PC-9 (cell line): ENCODE measurements at regions not wholly inside any gene's neighbourhood (a gene's known extent, or its start where the extent isn't known, plus 50 kb on each side); places are given as distances from the start of the nearest gene placed in this dataset.

ENCODE experiments used
- BruUV-seq: library from RNA; stranded (reverse); fragments of 400-500 nt; replicated peaks from 2 replicates; lab custom pipeline; 2021; lab: Mats Ljungman, UMichigan
- CTCF ChIA-PET: fragments of 300-600 bp; sonication (Branson Sonifier 250); formaldehyde crosslinking; loops from one replicate; lab custom pipeline; 2022; ENCODE audit warnings: antibody characterized with exemption; lab: Charles Lee
- POLR2A ChIA-PET: fragments of 300-600 bp; sonication (Branson Sonifier 250); formaldehyde crosslinking; loops from one replicate; lab custom pipeline; 2022; ENCODE audit warnings: antibody characterized with exemption; ENCODE audit not compliant: unreplicated experiment; lab: Charles Lee
- DNase-seq, 2 experiments: peaks; one replicate each; pipeline versions ENCODE4 v3.0.0 to v3.0.0-alpha.2; 2015 to 2022; ENCODE audit warnings: mixed read lengths in 1 of 2
- H2AFZ ChIP-seq: fragments of 200-600 bp; sonication (generic); 2 replicates; pipeline ENCODE4 v1.8.1; 2017; ENCODE audit warnings: antibody characterized with exemption
- H3F3A ChIP-seq: fragments of 200-600 bp; sonication (generic); 2 replicates; pipeline ENCODE4 v1.8.1; 2017; ENCODE audit warnings: antibody characterized with exemption, mild to moderate bottlenecking, low read depth; ENCODE audit not compliant: insufficient read depth
- H3K27ac ChIP-seq: fragments of 200-600 bp; sonication (generic); 2 replicates; pipeline ENCODE4 v1.6.1; 2016; ENCODE audit warnings: mixed run types
- H3K27me3 ChIP-seq: fragments of 200-600 bp; sonication (generic); 2 replicates; pipeline ENCODE4 v1.6.1; 2016; ENCODE audit warnings: low read depth, mixed run types; ENCODE audit not compliant: insufficient read depth
- H3K36me3 ChIP-seq: fragments of 200-600 bp; sonication (generic); 2 replicates; pipeline ENCODE4 v1.6.1; 2016; ENCODE audit warnings: low read depth, mixed run types
- H3K4me1 ChIP-seq: fragments of 200-600 bp; sonication (generic); replicated peaks from 2 replicates; pipeline ENCODE4 v1.6.1; 2016; ENCODE audit warnings: mixed run types; ENCODE audit not compliant: insufficient read depth
- H3K4me2 ChIP-seq: fragments of 200-600 bp; sonication (generic); 2 replicates; pipeline ENCODE4 v1.6.1; 2017; ENCODE audit warnings: mixed run types
- H3K4me3 ChIP-seq: fragments of 200-600 bp; sonication (generic); 2 replicates; pipeline ENCODE4 v1.6.1; 2016; ENCODE audit warnings: mixed run types
- H3K79me2 ChIP-seq: fragments of 200-600 bp; sonication (generic); 2 replicates; pipeline ENCODE4 v1.6.1; 2017; ENCODE audit warnings: low read depth, mixed run types
- H3K9me2 ChIP-seq: fragments of 200-600 bp; sonication (generic); 2 replicates; pipeline ENCODE4 v1.8.1; 2017; ENCODE audit warnings: mild to moderate bottlenecking; ENCODE audit not compliant: insufficient read depth
- H3K9me3 ChIP-seq: fragments of 200-600 bp; sonication (generic); 2 replicates; pipeline ENCODE4 v1.8.1; 2016; ENCODE audit warnings: low read depth; ENCODE audit not compliant: insufficient read depth
- H4K20me1 ChIP-seq: fragments of 200-600 bp; sonication (generic); 2 replicates; pipeline ENCODE4 v1.8.1; 2017; ENCODE audit not compliant: insufficient read depth
- CTCF ChIP-seq: fragments of 200-600 bp; sonication (generic); conservative IDR thresholded peaks from 2 replicates; pipeline ENCODE4 v1.6.1; 2017; ENCODE audit warnings: mixed run types, antibody characterized with exemption, mild to moderate bottlenecking, moderate library complexity
- EZH2 ChIP-seq: fragments of 200-600 bp; sonication (generic); IDR thresholded peaks from 2 replicates; pipeline ENCODE4 v1.8.0; 2017; ENCODE audit warnings: antibody characterized with exemption, low read depth
- intact Hi-C: fragments of 100-400 bp; cut with micrococcal nuclease; formaldehyde crosslinking; loops from one replicate; pipeline ENCODE4 v1.10.0; 2022; ENCODE audit not compliant: unreplicated experiment

- CTCF ChIA-PET = no interaction called here
- H3K27ac ChIP-seq = no peak overlapping the region
- intact Hi-C loops = no loop called here
Observed at GRCh38 chr2:160898581-160899307, 261.5 kb upstream of the TANK start.

GRCh38 chr2:160901613-160902012 is 258.6 kb upstream of the TANK start:
- no peak overlapping the region for H3K4me3 ChIP-seq
- no peaks in the 10 kb centered on the region for H3K9me2 ChIP-seq
- DNase-seq = no peak
- H3K27ac ChIP-seq = no peak overlapping the region
- no peaks in the 10 kb centered on the region for H3K4me1 ChIP-seq
- BruUV-seq = no TSS peak
- H3K79me2 ChIP-seq = no peaks in the 10 kb centered on the region
- CTCF ChIA-PET = no interaction called here
- H3K4me2 ChIP-seq = no peak overlapping the region
- TF ChIP-seq EZH2 = no peak
- TF ChIP-seq CTCF = no peak
- no peaks in the 10 kb centered on the region for H3K36me3 ChIP-seq
- no peaks in the 10 kb centered on the region for H4K20me1 ChIP-seq
- H3K27me3 ChIP-seq = no peaks in the 10 kb centered on the region
- H2AFZ ChIP-seq = no peak overlapping the region
- POLR2A ChIA-PET = no interaction called here
- H3K9me3 ChIP-seq = no peaks in the 10 kb centered on the region
- no peaks in the 10 kb centered on the region for H3F3A ChIP-seq
- intact Hi-C loops = no loop called here

More at GRCh38 chr2:160898581-160899307, 261.5 kb upstream of the TANK start:
- Histone ChIP-seq H3K79me2 (no peaks in the 10 kb centered on the region), H3K9me2 (no peaks in the 10 kb centered on the region), H4K20me1 (no peaks in the 10 kb centered on the region), H3K4me1 (no peaks in the 10 kb centered on the region), H3K9me3 (no peaks in the 10 kb centered on the region), H3K36me3 (no peaks in the 10 kb centered on the region), H3K4me2 (no peak overlapping the region), H3K4me3 (no peak overlapping the region), H3F3A (no peaks in the 10 kb centered on the region), H3K27me3 (no peaks in the 10 kb centered on the region), H2AFZ (no peak overlapping the region)
- no peak for DNase-seq
- no TSS peak for BruUV-seq
- POLR2A ChIA-PET = no interaction called here
- TF ChIP-seq CTCF = no peak
- no peak for TF ChIP-seq EZH2

GRCh38 chr2:160905862-160906261 is 254.4 kb upstream of the TANK start:
- Histone ChIP-seq H4K20me1 (no peaks in the 10 kb centered on the region), H3F3A (no peaks in the 10 kb centered on the region), H3K27me3 (no peaks in the 10 kb centered on the region), H2AFZ (no peak overlapping the region), H3K36me3 (no peaks in the 10 kb centered on the region), H3K4me2 (no peak overlapping the region), H3K27ac (no peak overlapping the region), H3K9me3 (no peaks in the 10 kb centered on the region), H3K4me3 (no peak overlapping the region), H3K9me2 (no peaks in the 10 kb centered on the region), H3K4me1 (no peaks in the 10 kb centered on the region), H3K79me2 (no peaks in the 10 kb centered on the region)
- TF ChIP-seq EZH2 (no peak), CTCF (no peak)
- ChIA-PET POLR2A (interaction anchor here (0.6 kb wide), 1 partner anchor 326 kb away, joined by 3 read pairs; no protein-coding TSS in a partner anchor), CTCF (no interaction called here)
- no peak for DNase-seq
- intact Hi-C loops = no loop called here
- no TSS peak for BruUV-seq
